ENCODE measurements at regions not wholly inside any gene's neighbourhood (a gene's known extent, or its start where the extent isn't known, plus 50 kb on each side); places are given as distances from the start of the nearest gene placed in this dataset.

- no peak for TF ChIP-seq CTCF (conservative IDR thresholded peaks at IDR 0.05 in 1 of 2, IDR thresholded peaks at IDR 0.05 in 1 of 2; ENCODE audit: low read depth in 1 of 2, low read length in 2 of 2)
- TF ChIP-seq EZH2 (IDR thresholded peaks at IDR 0.05; ENCODE audit: low read length, missing control alignments): no peak
Measured at GRCh38 chr11:92819830-92820229, 149.6 kb upstream of the MTNR1B start.
